WTC11 (cell line): ENCODE measurements at regions not wholly inside any gene's neighbourhood (a gene's known extent, or its start where the extent isn't known, plus 50 kb on each side); places are given as distances from the start of the nearest gene placed in this dataset.

Experiments used
- ATAC-seq: fragments of 200-7000 bp; cut with Tn5 transposase; 2 replicates; pipeline ENCODE4 v1.10.0; 2021; ENCODE audit warnings: mild to moderate bottlenecking, moderate library complexity
- CTCF ChIA-PET: fragments of 300-600 bp; sonication (Branson Sonifier 250); formaldehyde crosslinking; loops from one replicate; lab custom pipeline; 2021; ENCODE audit warnings: antibody characterized with exemption; lab: Charles Lee
- POLR2A ChIA-PET: fragments of 350-600 bp; sonication (Branson Sonifier 250); formaldehyde crosslinking; loops from one replicate; lab custom pipeline; 2021; ENCODE audit warnings: antibody characterized with exemption; lab: Charles Lee
- DNase-seq: peaks from one replicate; pipeline ENCODE4 v3.0.0; 2021; ENCODE audit warnings: low spot score
- H3K27ac Mint-ChIP-seq: 2 replicates; pipeline ENCODE4 v1.8.0; 2021; ENCODE audit warnings: mixed read lengths
- H3K27me3 Mint-ChIP-seq: 2 replicates; pipeline ENCODE4 v1.8.0; 2021; ENCODE audit warnings: low read depth, mild to moderate bottlenecking, moderate library complexity, mixed read lengths
- H3K36me3 Mint-ChIP-seq: 2 replicates; pipeline ENCODE4 v1.8.0; 2021; ENCODE audit warnings: mixed read lengths
- H3K4me1 Mint-ChIP-seq: 2 replicates; pipeline ENCODE4 v1.8.0; 2022; ENCODE audit warnings: mixed read lengths
- H3K4me3 Mint-ChIP-seq: 2 replicates; pipeline ENCODE4 v1.8.0; 2021; ENCODE audit warnings: mild to moderate bottlenecking, moderate library complexity, mixed read lengths
- H3K9me3 Mint-ChIP-seq: 2 replicates; pipeline ENCODE4 v1.8.0; 2021; ENCODE audit warnings: mixed read lengths
- ESRRA ChIP-seq: sonication (generic); formaldehyde crosslinking; IDR thresholded peaks from 2 replicates; pipeline ENCODE4 v1.8.1; 2022; ENCODE audit warnings: mild to moderate bottlenecking, missing genetic modification reagents, borderline replicate concordance
- FOXK1 ChIP-seq: sonication (generic); formaldehyde crosslinking; IDR thresholded peaks from 2 replicates; pipeline ENCODE4 v1.8.0; 2022; ENCODE audit warnings: mild to moderate bottlenecking, moderate library complexity, missing genetic modification reagents
- FOXP1 ChIP-seq: sonication (generic); formaldehyde crosslinking; IDR thresholded peaks from 2 replicates; pipeline ENCODE4 v1.8.0; 2022; ENCODE audit warnings: missing genetic modification reagents, mild to moderate bottlenecking, moderate library complexity, borderline replicate concordance
- HMGA2 ChIP-seq: fragments of 250-450 bp; sonication (Bioruptor Pico); IDR thresholded peaks from 2 replicates; pipeline ENCODE4 v1.4.0; 2021; ENCODE audit warnings: mild to moderate bottlenecking, moderate library complexity
- IRF2 ChIP-seq: sonication (generic); formaldehyde crosslinking; IDR thresholded peaks from 2 replicates; pipeline ENCODE4 v1.8.0; 2022; ENCODE audit warnings: low read depth, missing genetic modification reagents, borderline replicate concordance
- KAT7 ChIP-seq: sonication (generic); formaldehyde crosslinking; IDR thresholded peaks from 2 replicates; pipeline ENCODE4 v1.8.1; 2023; ENCODE audit warnings: missing genetic modification reagents, mild to moderate bottlenecking, borderline replicate concordance
- MXD4 ChIP-seq: fragments of 250-450 bp; sonication (Bioruptor Pico); IDR thresholded peaks from 2 replicates; pipeline ENCODE4 v1.8.0; 2021; ENCODE audit warnings: mild to moderate bottlenecking, moderate library complexity, borderline replicate concordance
- MYBL2 ChIP-seq: sonication (generic); formaldehyde crosslinking; IDR thresholded peaks from 2 replicates; pipeline ENCODE4 v1.8.1; 2023; ENCODE audit warnings: mild to moderate bottlenecking, moderate library complexity, missing genetic modification reagents
- NR1H2 ChIP-seq: sonication (generic); formaldehyde crosslinking; IDR thresholded peaks from 2 replicates; pipeline ENCODE4 v1.9.0; 2021; ENCODE audit warnings: mild to moderate bottlenecking, moderate library complexity, missing genetic modification reagents
- RELA ChIP-seq: sonication (generic); formaldehyde crosslinking; IDR thresholded peaks from 2 replicates; pipeline ENCODE4 v1.8.1; 2022; ENCODE audit warnings: missing genetic modification reagents, mild to moderate bottlenecking, borderline replicate concordance
- RORB ChIP-seq: fragments of 250-450 bp; sonication (Bioruptor Pico); IDR thresholded peaks from 2 replicates; pipeline ENCODE4 v1.9.0; 2021; ENCODE audit warnings: mild to moderate bottlenecking
- SP1 ChIP-seq: sonication (generic); formaldehyde crosslinking; conservative IDR thresholded peaks from 2 replicates; pipeline ENCODE4 v1.8.1; 2022; ENCODE audit warnings: missing genetic modification reagents
- TEAD1 ChIP-seq: sonication (generic); formaldehyde crosslinking; IDR thresholded peaks from 2 replicates; pipeline ENCODE4 v1.8.0; 2022; ENCODE audit warnings: mild to moderate bottlenecking, missing genetic modification reagents
- ZBTB21 ChIP-seq: sonication (generic); formaldehyde crosslinking; IDR thresholded peaks from 2 replicates; pipeline ENCODE4 v1.8.1; 2023; ENCODE audit warnings: mild to moderate bottlenecking, missing genetic modification reagents, borderline replicate concordance
- ZNF138 ChIP-seq: sonication (generic); formaldehyde crosslinking; conservative IDR thresholded peaks from 2 replicates; pipeline ENCODE4 v1.8.1; 2022; ENCODE audit warnings: mild to moderate bottlenecking, moderate library complexity, missing genetic modification reagents
- ZNF317 ChIP-seq: sonication (generic); formaldehyde crosslinking; IDR thresholded peaks from 2 replicates; pipeline ENCODE4 v1.8.1; 2023; ENCODE audit warnings: low read depth, mild to moderate bottlenecking, moderate library complexity, missing genetic modification reagents, borderline replicate concordance
- ZNF423 ChIP-seq: fragments of 250-450 bp; sonication (Bioruptor Pico); IDR thresholded peaks from 2 replicates; pipeline ENCODE4 v2.1.2; 2022; ENCODE audit warnings: mild to moderate bottlenecking, moderate library complexity
- ZNF671 ChIP-seq: fragments of 250-450 bp; sonication (Bioruptor Pico); IDR thresholded peaks from 2 replicates; pipeline ENCODE4 v1.8.0; 2021; ENCODE audit warnings: mild to moderate bottlenecking
- TF ChIP-seq, protein P1 (sequence below): sonication (generic); formaldehyde crosslinking; IDR thresholded peaks from 2 replicates; pipeline ENCODE4 v1.8.1; 2023; ENCODE audit warnings: mild to moderate bottlenecking, missing genetic modification reagents, moderate library complexity
- TF ChIP-seq, protein P2 (sequence below): sonication (generic); formaldehyde crosslinking; IDR thresholded peaks from 2 replicates; pipeline ENCODE4 v1.8.1; 2022; ENCODE audit warnings: mild to moderate bottlenecking, missing genetic modification reagents, moderate library complexity, borderline replicate concordance
- TF ChIP-seq, protein P3 (sequence below): sonication (generic); formaldehyde crosslinking; IDR thresholded peaks from 2 replicates; pipeline ENCODE4 v1.8.0; 2023; ENCODE audit warnings: missing genetic modification reagents
- TF ChIP-seq, protein P4 (sequence below): sonication (generic); formaldehyde crosslinking; IDR thresholded peaks from 2 replicates; pipeline ENCODE4 v1.8.0; 2022; ENCODE audit warnings: mild to moderate bottlenecking, missing genetic modification reagents
- TF ChIP-seq, protein P5 (sequence below): fragments of 200-600 bp; IDR thresholded peaks from 2 replicates; pipeline ENCODE4 v1.8.0; 2022; ENCODE audit warnings: antibody characterized with exemption
- TF ChIP-seq, protein P6 (sequence below): fragments of 250-450 bp; sonication (Bioruptor Pico); IDR thresholded peaks from 2 replicates; pipeline ENCODE4 v1.9.0; 2021; ENCODE audit warnings: mild to moderate bottlenecking, borderline replicate concordance

DNA sequence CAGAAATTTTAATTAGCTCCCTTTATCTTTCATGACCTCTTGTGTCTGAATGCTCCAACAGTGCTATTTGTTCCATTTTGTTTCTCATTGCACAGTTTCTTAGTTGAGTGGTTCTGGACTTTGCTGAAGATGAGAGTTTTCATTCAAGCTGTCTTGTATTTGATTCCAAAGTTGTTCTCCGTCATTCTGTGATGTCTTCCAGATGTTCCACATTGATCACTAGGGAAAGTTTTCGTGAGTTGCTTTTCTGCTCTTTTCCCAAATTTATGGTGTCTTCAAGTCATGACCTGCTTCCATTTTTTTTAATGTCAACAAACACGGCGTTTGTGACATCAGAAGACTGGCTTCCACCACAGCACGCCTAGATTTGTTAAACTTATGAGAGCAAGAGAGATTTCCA lies 575.5 kb downstream of the MRPL39 start:
- no peak overlapping the region for H3K4me3 Mint-ChIP-seq
- TF ChIP-seq, protein P1, sequence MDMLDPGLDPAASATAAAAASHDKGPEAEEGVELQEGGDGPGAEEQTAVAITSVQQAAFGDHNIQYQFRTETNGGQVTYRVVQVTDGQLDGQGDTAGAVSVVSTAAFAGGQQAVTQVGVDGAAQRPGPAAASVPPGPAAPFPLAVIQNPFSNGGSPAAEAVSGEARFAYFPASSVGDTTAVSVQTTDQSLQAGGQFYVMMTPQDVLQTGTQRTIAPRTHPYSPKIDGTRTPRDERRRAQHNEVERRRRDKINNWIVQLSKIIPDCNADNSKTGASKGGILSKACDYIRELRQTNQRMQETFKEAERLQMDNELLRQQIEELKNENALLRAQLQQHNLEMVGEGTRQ (CRISPR knock-in tag), result no peak
- TF ChIP-seq, protein P2, sequence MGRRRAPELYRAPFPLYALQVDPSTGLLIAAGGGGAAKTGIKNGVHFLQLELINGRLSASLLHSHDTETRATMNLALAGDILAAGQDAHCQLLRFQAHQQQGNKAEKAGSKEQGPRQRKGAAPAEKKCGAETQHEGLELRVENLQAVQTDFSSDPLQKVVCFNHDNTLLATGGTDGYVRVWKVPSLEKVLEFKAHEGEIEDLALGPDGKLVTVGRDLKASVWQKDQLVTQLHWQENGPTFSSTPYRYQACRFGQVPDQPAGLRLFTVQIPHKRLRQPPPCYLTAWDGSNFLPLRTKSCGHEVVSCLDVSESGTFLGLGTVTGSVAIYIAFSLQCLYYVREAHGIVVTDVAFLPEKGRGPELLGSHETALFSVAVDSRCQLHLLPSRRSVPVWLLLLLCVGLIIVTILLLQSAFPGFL (CRISPR knock-in tag), result no peak
- TF ChIP-seq, protein P3, sequence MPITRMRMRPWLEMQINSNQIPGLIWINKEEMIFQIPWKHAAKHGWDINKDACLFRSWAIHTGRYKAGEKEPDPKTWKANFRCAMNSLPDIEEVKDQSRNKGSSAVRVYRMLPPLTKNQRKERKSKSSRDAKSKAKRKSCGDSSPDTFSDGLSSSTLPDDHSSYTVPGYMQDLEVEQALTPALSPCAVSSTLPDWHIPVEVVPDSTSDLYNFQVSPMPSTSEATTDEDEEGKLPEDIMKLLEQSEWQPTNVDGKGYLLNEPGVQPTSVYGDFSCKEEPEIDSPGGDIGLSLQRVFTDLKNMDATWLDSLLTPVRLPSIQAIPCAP, result no peak
- TF ChIP-seq RORB, result no peak
- no peak for TF ChIP-seq MXD4
- no peak for TF ChIP-seq NR1H2 (CRISPR knock-in tag)
- TF ChIP-seq FOXP1, result no peak
- no peak for TF ChIP-seq KAT7 (CRISPR knock-in tag)
- TF ChIP-seq RELA, result no peak
- CTCF ChIA-PET, result interaction anchor here (1.3 kb wide), 1 partner anchor 11 kb away, joined by 4 read pairs; no protein-coding TSS in a partner anchor
- no peaks in the 10 kb centered on the region for H3K36me3 Mint-ChIP-seq
- no peak overlapping the region for H3K27ac Mint-ChIP-seq
- no peaks in the 10 kb centered on the region for H3K27me3 Mint-ChIP-seq
- H3K9me3 Mint-ChIP-seq, result peaks cover 5% of the 10 kb centered on the region
- ATAC-seq (no peak), DNase-seq (no peak)
- POLR2A ChIA-PET, result no interaction called here
- no peaks in the 10 kb centered on the region for H3K4me1 Mint-ChIP-seq

DNA sequence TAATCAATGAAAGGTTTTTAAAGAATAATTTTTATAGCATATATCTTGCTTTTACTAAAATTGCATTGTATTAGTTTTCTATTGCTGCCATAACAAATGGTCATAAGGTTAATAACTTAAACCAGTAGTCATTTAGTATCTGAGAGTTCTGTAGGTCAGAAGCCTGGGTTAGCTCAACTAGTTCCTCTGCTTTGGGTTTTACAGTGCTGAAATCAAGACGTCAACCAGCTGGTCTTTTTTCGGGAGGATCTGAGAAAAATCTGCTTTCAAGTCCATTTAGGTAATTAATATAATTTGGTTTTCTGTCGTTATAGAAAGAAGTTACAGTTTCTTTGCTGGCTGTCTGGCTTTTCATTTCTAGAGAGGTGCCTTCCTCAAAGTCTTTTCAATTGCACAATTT lies 577.7 kb downstream of the MRPL39 start:
- H3K4me1 Mint-ChIP-seq, result no peaks in the 10 kb centered on the region
- H3K4me3 Mint-ChIP-seq, result no peak overlapping the region
- H3K9me3 Mint-ChIP-seq, result peaks cover 18% of the 10 kb centered on the region
- TF ChIP-seq SP1 (CRISPR knock-in tag) (no peak), IRF2 (CRISPR knock-in tag) (no peak), HMGA2 (no peak), ESRRA (CRISPR knock-in tag) (no peak), ZNF317 (no peak), ZNF138 (CRISPR knock-in tag) (no peak), KAT7 (CRISPR knock-in tag) (no peak), FOXK1 (CRISPR knock-in tag) (no peak), ZBTB21 (no peak), ZNF671 (no peak), MYBL2 (no peak), ZNF423 (no peak), TEAD1 (CRISPR knock-in tag) (no peak)
- TF ChIP-seq, protein P4, sequence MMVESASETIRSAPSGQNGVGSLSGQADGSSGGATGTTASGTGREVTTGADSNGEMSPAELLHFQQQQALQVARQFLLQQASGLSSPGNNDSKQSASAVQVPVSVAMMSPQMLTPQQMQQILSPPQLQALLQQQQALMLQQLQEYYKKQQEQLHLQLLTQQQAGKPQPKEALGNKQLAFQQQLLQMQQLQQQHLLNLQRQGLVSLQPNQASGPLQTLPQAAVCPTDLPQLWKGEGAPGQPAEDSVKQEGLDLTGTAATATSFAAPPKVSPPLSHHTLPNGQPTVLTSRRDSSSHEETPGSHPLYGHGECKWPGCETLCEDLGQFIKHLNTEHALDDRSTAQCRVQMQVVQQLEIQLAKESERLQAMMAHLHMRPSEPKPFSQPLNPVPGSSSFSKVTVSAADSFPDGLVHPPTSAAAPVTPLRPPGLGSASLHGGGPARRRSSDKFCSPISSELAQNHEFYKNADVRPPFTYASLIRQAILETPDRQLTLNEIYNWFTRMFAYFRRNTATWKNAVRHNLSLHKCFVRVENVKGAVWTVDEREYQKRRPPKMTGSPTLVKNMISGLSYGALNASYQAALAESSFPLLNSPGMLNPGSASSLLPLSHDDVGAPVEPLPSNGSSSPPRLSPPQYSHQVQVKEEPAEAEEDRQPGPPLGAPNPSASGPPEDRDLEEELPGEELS (CRISPR knock-in tag), result no peak
- TF ChIP-seq, protein P5, sequence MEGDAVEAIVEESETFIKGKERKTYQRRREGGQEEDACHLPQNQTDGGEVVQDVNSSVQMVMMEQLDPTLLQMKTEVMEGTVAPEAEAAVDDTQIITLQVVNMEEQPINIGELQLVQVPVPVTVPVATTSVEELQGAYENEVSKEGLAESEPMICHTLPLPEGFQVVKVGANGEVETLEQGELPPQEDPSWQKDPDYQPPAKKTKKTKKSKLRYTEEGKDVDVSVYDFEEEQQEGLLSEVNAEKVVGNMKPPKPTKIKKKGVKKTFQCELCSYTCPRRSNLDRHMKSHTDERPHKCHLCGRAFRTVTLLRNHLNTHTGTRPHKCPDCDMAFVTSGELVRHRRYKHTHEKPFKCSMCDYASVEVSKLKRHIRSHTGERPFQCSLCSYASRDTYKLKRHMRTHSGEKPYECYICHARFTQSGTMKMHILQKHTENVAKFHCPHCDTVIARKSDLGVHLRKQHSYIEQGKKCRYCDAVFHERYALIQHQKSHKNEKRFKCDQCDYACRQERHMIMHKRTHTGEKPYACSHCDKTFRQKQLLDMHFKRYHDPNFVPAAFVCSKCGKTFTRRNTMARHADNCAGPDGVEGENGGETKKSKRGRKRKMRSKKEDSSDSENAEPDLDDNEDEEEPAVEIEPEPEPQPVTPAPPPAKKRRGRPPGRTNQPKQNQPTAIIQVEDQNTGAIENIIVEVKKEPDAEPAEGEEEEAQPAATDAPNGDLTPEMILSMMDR, result no peak
- TF ChIP-seq, protein P6, sequence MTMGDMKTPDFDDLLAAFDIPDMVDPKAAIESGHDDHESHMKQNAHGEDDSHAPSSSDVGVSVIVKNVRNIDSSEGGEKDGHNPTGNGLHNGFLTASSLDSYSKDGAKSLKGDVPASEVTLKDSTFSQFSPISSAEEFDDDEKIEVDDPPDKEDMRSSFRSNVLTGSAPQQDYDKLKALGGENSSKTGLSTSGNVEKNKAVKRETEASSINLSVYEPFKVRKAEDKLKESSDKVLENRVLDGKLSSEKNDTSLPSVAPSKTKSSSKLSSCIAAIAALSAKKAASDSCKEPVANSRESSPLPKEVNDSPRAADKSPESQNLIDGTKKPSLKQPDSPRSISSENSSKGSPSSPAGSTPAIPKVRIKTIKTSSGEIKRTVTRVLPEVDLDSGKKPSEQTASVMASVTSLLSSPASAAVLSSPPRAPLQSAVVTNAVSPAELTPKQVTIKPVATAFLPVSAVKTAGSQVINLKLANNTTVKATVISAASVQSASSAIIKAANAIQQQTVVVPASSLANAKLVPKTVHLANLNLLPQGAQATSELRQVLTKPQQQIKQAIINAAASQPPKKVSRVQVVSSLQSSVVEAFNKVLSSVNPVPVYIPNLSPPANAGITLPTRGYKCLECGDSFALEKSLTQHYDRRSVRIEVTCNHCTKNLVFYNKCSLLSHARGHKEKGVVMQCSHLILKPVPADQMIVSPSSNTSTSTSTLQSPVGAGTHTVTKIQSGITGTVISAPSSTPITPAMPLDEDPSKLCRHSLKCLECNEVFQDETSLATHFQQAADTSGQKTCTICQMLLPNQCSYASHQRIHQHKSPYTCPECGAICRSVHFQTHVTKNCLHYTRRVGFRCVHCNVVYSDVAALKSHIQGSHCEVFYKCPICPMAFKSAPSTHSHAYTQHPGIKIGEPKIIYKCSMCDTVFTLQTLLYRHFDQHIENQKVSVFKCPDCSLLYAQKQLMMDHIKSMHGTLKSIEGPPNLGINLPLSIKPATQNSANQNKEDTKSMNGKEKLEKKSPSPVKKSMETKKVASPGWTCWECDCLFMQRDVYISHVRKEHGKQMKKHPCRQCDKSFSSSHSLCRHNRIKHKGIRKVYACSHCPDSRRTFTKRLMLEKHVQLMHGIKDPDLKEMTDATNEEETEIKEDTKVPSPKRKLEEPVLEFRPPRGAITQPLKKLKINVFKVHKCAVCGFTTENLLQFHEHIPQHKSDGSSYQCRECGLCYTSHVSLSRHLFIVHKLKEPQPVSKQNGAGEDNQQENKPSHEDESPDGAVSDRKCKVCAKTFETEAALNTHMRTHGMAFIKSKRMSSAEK (CRISPR knock-in tag), result no peak
- TF ChIP-seq, protein P3, result no peak
- peaks cover 3% of the 10 kb centered on the region; the same call in 1 of the 2 replicates for H3K36me3 Mint-ChIP-seq
- H3K27me3 Mint-ChIP-seq, result no peaks in the 10 kb centered on the region
- ChIA-PET CTCF (no interaction called here), POLR2A (no interaction called here)
- no peak overlapping the region for H3K27ac Mint-ChIP-seq
- no peak for DNase-seq
- no peak for ATAC-seq
